Neural cell (in vitro differentiated cells): ENCODE measurements at regions not wholly inside any gene's neighbourhood (a gene's known extent, or its start where the extent isn't known, plus 50 kb on each side); places are given as distances from the start of the nearest gene placed in this dataset.

Experiments
- CTCF ChIP-seq: fragments of 450-650 bp; IDR thresholded peaks from 2 replicates; pipeline ENCODE4 v1.5.1; 2014; ENCODE audit warnings: antibody characterized with exemption, mild to moderate bottlenecking, moderate library complexity; ENCODE audit not compliant: poor library complexity, severe bottlenecking
- EP300 ChIP-seq: fragments of 450-650 bp; conservative IDR thresholded peaks from 2 replicates; pipeline ENCODE4 v1.6.1; 2014; ENCODE audit warnings: antibody characterized with exemption, mild to moderate bottlenecking, moderate library complexity; ENCODE audit not compliant: poor library complexity, severe bottlenecking
- EZH2 ChIP-seq: fragments of 200-600, 300-800 bp; shearing (Covaris generic), sonication (generic); IDR thresholded peaks from 2 replicates; pipeline ENCODE4 v1.6.1; 2014; ENCODE audit warnings: antibody characterized with exemption, low read length, borderline replicate concordance, mild to moderate bottlenecking; ENCODE audit not compliant: insufficient read depth, poor library complexity, severe bottlenecking
- MXI1 ChIP-seq: fragments of 450-650 bp; conservative IDR thresholded peaks from 2 replicates; pipeline ENCODE4 v1.6.1; 2014; ENCODE audit warnings: antibody characterized with exemption, mild to moderate bottlenecking; ENCODE audit not compliant: poor library complexity, severe bottlenecking
- POLR2AphosphoS5 ChIP-seq: IDR thresholded peaks from 2 replicates; pipeline ENCODE4 v1.6.1; 2012
- SMC3 ChIP-seq: fragments of 450-650 bp; conservative IDR thresholded peaks from 2 replicates; pipeline ENCODE4 v1.6.1; 2014; ENCODE audit warnings: antibody characterized with exemption, mild to moderate bottlenecking, moderate library complexity; ENCODE audit not compliant: poor library complexity

- no peak for TF ChIP-seq SMC3
- TF ChIP-seq EZH2, result no peak
- no peak for TF ChIP-seq MXI1
- TF ChIP-seq CTCF, result peak; percentile 12
- no peak for TF ChIP-seq EP300
- peak; percentile 31 for TF ChIP-seq POLR2AphosphoS5
Observed at GRCh38 chr22:27060190-27060589, 402.8 kb downstream of the MIAT start.
